OCI-LY7 (cell line): ENCODE measurements at regions not wholly inside any gene's neighbourhood (a gene's known extent, or its start where the extent isn't known, plus 50 kb on each side); places are given as distances from the start of the nearest gene placed in this dataset.

ENCODE experiments used
- BruUV-seq: library from RNA; stranded (reverse); fragments of 400-500 nt; replicated peaks from 2 replicates; lab custom pipeline; 2021; lab: Mats Ljungman, UMichigan
- CTCF ChIA-PET: fragments of 300-600 bp; sonication (Branson Sonifier 250); formaldehyde crosslinking; loops from one replicate; lab custom pipeline; 2022; ENCODE audit warnings: antibody characterized with exemption; ENCODE audit not compliant: unreplicated experiment; lab: Charles Lee
- POLR2A ChIA-PET: fragments of 300-600 bp; sonication (Branson Sonifier 250); formaldehyde crosslinking; loops from one replicate; lab custom pipeline; 2022; ENCODE audit warnings: antibody characterized with exemption; lab: Charles Lee
- DNase-seq: peaks from one replicate; pipeline ENCODE4 v3.0.0-alpha.2; 2015; ENCODE audit warnings: low spot score
- H2AFZ ChIP-seq: fragments of 200-600 bp; sonication (generic), shearing (Covaris generic); 2 replicates; pipeline ENCODE4 v1.6.1; 2014; ENCODE audit warnings: mild to moderate bottlenecking, antibody characterized with exemption, low read length, moderate library complexity
- H3K27ac ChIP-seq: fragments of 200-600 bp; sonication (generic); 2 replicates; pipeline ENCODE4 v1.5.1; 2014; ENCODE audit warnings: mixed run types, low read depth, mild to moderate bottlenecking, moderate library complexity, low read length, inconsistent platforms; ENCODE audit not compliant: poor library complexity, severe bottlenecking
- H3K36me3 ChIP-seq: fragments of 200-600 bp; sonication (generic); 2 replicates; pipeline ENCODE4 v1.6.1; 2014; ENCODE audit warnings: mild to moderate bottlenecking, antibody characterized with exemption, low read length, moderate library complexity, mixed read lengths; ENCODE audit not compliant: insufficient read depth
- H3K4me1 ChIP-seq: fragments of 200-600 bp; sonication (generic); 2 replicates; pipeline ENCODE4 v1.5.1; 2014; ENCODE audit warnings: mild to moderate bottlenecking, low read length; ENCODE audit not compliant: insufficient read depth, poor library complexity, severe bottlenecking
- H3K4me2 ChIP-seq: fragments of 200-600 bp; sonication (generic); 2 replicates; pipeline ENCODE4 v1.6.1; 2014; ENCODE audit warnings: mild to moderate bottlenecking, low read length
- H3K4me3 ChIP-seq: fragments of 200-600 bp; sonication (generic); 2 replicates; pipeline ENCODE4 v1.5.1; 2014; ENCODE audit warnings: mild to moderate bottlenecking, low read depth, low read length; ENCODE audit not compliant: poor library complexity, severe bottlenecking
- H3K79me2 ChIP-seq: fragments of 200-600 bp; sonication (generic); 2 replicates; pipeline ENCODE4 v1.6.1; 2016; ENCODE audit warnings: low read depth, mild to moderate bottlenecking, low read length, moderate library complexity, mixed read lengths; ENCODE audit not compliant: insufficient read depth
- H3K9me2 ChIP-seq: fragments of 200-600 bp; sonication (generic); 2 replicates; pipeline ENCODE4 v1.6.1; 2016; ENCODE audit warnings: mild to moderate bottlenecking, low read length, mixed read lengths; ENCODE audit not compliant: insufficient read depth
- H3K9me3 ChIP-seq: fragments of 200-600 bp; sonication (generic); 2 replicates; pipeline ENCODE4 v1.6.1; 2014; ENCODE audit warnings: mild to moderate bottlenecking, mixed run types, low read length, mixed read lengths
- H4K20me1 ChIP-seq: fragments of 200-600 bp; sonication (generic); 2 replicates; pipeline ENCODE4 v1.6.1; 2014; ENCODE audit warnings: mild to moderate bottlenecking, antibody characterized with exemption, low read length, moderate library complexity, mixed read lengths; ENCODE audit not compliant: insufficient read depth
- EZH2phosphoT487 ChIP-seq: fragments of 200-600 bp; sonication (generic); IDR thresholded peaks from 2 replicates; pipeline ENCODE4 v1.6.1; 2018; ENCODE audit warnings: low read depth, borderline replicate concordance, mild to moderate bottlenecking, mixed run types, antibody characterized with exemption, low read length, moderate library complexity, mixed read lengths
- intact Hi-C: fragments of 100-400 bp; cut with micrococcal nuclease; formaldehyde crosslinking; loops from one replicate; pipeline ENCODE4 v1.10.0; 2022; ENCODE audit not compliant: unreplicated experiment
- TF ChIP-seq, protein P1 (sequence below): fragments of 200-600 bp; sonication (generic); conservative IDR thresholded peaks from 2 replicates; pipeline ENCODE4 v1.5.1; 2014; ENCODE audit warnings: mild to moderate bottlenecking, antibody characterized with exemption, low read length, moderate library complexity, mixed read lengths

DNA sequence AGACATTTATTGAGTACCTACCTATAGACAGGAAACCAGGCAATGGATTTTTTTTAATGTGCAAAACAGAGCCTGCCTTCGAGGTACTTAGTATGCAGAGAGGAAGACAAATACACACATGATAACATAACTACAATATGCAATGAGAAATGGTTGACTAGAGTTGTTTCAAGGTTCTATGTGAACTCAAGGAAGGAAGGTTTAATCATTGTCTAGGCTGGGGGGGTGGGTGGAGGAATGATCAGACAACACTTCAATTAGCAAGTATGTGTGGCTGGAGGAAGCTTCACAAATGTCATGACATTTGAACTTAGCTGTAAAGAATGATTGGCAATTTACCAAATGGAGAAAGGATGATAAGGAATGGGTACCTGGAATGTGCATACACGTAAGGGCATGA is 985.3 kb downstream of the FLRT2 start:
- H3K4me3 ChIP-seq, result no peak overlapping the region
- no TSS peak for BruUV-seq
- CTCF ChIA-PET, result no interaction called here

DNA sequence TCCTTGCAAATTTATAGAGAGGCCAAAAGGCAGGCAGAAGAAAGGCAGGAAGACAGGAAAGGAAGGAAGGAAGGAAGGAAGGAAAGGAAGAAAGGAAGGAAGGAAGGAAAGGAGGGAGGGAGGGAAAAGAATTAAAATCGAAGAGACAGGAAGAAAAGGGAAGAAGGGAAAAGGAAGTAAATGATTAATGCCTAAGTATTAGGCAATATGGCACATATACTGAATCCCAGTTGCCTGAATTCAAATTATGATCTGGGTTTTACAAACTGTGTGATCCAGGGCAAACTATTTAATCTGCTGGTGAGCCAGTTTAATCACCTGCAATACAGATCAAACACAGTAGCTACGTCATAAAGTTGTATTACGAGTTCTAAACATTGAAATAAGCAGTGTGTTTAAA is 983.6 kb downstream of the FLRT2 start:
- no peaks in the 10 kb centered on the region for H3K9me2 ChIP-seq
- DNase-seq, result no peak
- intact Hi-C loops, result no loop called here
- no peaks in the 10 kb centered on the region for H3K4me1 ChIP-seq
- POLR2A ChIA-PET, result no interaction called here
- no peak overlapping the region for H3K4me2 ChIP-seq
- no peak overlapping the region for H3K27ac ChIP-seq
- H4K20me1 ChIP-seq, result no peaks in the 10 kb centered on the region
- CTCF ChIA-PET, result no interaction called here
- no peak overlapping the region for H3K4me3 ChIP-seq
- H2AFZ ChIP-seq, result no peak overlapping the region
- TF ChIP-seq, protein P1, sequence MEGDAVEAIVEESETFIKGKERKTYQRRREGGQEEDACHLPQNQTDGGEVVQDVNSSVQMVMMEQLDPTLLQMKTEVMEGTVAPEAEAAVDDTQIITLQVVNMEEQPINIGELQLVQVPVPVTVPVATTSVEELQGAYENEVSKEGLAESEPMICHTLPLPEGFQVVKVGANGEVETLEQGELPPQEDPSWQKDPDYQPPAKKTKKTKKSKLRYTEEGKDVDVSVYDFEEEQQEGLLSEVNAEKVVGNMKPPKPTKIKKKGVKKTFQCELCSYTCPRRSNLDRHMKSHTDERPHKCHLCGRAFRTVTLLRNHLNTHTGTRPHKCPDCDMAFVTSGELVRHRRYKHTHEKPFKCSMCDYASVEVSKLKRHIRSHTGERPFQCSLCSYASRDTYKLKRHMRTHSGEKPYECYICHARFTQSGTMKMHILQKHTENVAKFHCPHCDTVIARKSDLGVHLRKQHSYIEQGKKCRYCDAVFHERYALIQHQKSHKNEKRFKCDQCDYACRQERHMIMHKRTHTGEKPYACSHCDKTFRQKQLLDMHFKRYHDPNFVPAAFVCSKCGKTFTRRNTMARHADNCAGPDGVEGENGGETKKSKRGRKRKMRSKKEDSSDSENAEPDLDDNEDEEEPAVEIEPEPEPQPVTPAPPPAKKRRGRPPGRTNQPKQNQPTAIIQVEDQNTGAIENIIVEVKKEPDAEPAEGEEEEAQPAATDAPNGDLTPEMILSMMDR, result no peak
- TF ChIP-seq EZH2phosphoT487, result no peak
- no peaks in the 10 kb centered on the region for H3K79me2 ChIP-seq
- no peaks in the 10 kb centered on the region for H3K36me3 ChIP-seq
- no peaks in the 10 kb centered on the region for H3K9me3 ChIP-seq
- BruUV-seq, result no TSS peak

More for the DNA sequence above, 985.3 kb downstream of the FLRT2 start:
- H3K27ac ChIP-seq, result no peak overlapping the region
- H3K4me1 ChIP-seq, result no peaks in the 10 kb centered on the region
- intact Hi-C loops, result no loop called here
- no peaks in the 10 kb centered on the region for H3K9me2 ChIP-seq
- no peaks in the 10 kb centered on the region for H3K79me2 ChIP-seq
- H2AFZ ChIP-seq, result no peak overlapping the region
- POLR2A ChIA-PET, result interaction anchor here (0.7 kb wide), 1 partner anchor 1544 kb away, joined by 3 read pairs; no protein-coding TSS in a partner anchor
- no peaks in the 10 kb centered on the region for H3K36me3 ChIP-seq
- TF ChIP-seq EZH2phosphoT487, result no peak
- TF ChIP-seq, protein P1, result no peak
- H3K4me2 ChIP-seq, result no peak overlapping the region
- no peaks in the 10 kb centered on the region for H3K9me3 ChIP-seq
- no peaks in the 10 kb centered on the region for H4K20me1 ChIP-seq
- no peak for DNase-seq

DNA sequence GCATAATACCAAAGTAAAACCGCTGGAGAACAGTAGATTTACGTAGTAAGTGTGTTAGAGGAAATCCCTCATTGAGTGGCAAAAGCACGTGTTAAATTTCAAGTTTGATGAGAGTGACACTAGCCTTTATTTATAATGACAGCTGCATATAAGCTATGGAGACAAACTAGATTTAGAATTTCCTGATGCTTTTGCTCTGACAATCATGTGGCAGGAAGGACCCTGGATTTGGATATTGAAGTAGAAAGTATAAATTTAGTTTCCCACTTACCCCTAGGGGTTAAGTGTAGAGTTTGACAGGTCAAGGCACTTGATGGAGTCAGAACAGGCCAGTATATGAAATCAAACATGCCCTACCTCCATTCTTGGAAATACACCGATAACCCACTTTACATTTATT is 983.1 kb downstream of the FLRT2 start:
- no peak for TF ChIP-seq EZH2phosphoT487
- TF ChIP-seq, protein P1, result no peak
- CTCF ChIA-PET, result no interaction called here
- Histone ChIP-seq H3K79me2 (no peaks in the 10 kb centered on the region), H3K4me2 (no peak overlapping the region), H3K4me3 (no peak overlapping the region), H3K9me2 (no peaks in the 10 kb centered on the region), H3K27ac (no peak overlapping the region), H3K9me3 (no peaks in the 10 kb centered on the region), H3K36me3 (no peaks in the 10 kb centered on the region), H2AFZ (no peak overlapping the region), H3K4me1 (no peaks in the 10 kb centered on the region), H4K20me1 (no peaks in the 10 kb centered on the region)
- POLR2A ChIA-PET, result no interaction called here
- DNase-seq, result no peak
- intact Hi-C loops, result no loop called here
- BruUV-seq, result no TSS peak
